CD14-positive monocyte (primary cell): ENCODE measurements at regions not wholly inside any gene's neighbourhood (a gene's known extent, or its start where the extent isn't known, plus 50 kb on each side); places are given as distances from the start of the nearest gene placed in this dataset.

Experiments
- DNase-seq, 3 donors: peaks; one replicate each; pipeline ENCODE4 v3.0.0-alpha.2; 2011 to 2022
- H2AFZ ChIP-seq: 2 replicates; pipeline ENCODE4 v1.6.0; 2012; ENCODE audit warnings: mild to moderate bottlenecking, low read depth, low read length, inconsistent platforms; ENCODE audit not compliant: insufficient read depth, poor library complexity, severe bottlenecking
- H3K27ac ChIP-seq, 2 donors: 1 replicate in 1 of 2; 2 replicates in 1 of 2; pipeline ENCODE4 v1.5.1; 2012 to 2013; ENCODE audit warnings: low read length in 2 of 2, control low read depth in 1 of 2, inconsistent platforms in 1 of 2, low read depth in 1 of 2, mild to moderate bottlenecking in 1 of 2
- H3K27me3 ChIP-seq, 2 donors: one replicate each; pipeline versions ENCODE4 v1.6.0 to v1.6.1; 2011 to 2013; ENCODE audit warnings: low read length in 2 of 2; ENCODE audit not compliant: control insufficient read depth in 2 of 2, insufficient read depth in 2 of 2
- H3K36me3 ChIP-seq, 2 donors: replicated peaks in 1 of 2; 1 replicate in 1 of 2; 2 replicates in 1 of 2; pipeline versions ENCODE4 v1.5.1 to v1.6.1; 2012 to 2013; ENCODE audit warnings: low read length in 2 of 2, control low read depth in 1 of 2, inconsistent platforms in 1 of 2, mild to moderate bottlenecking in 1 of 2; ENCODE audit not compliant: insufficient read depth in 2 of 2, control insufficient read depth in 1 of 2
- H3K4me1 ChIP-seq, 2 donors: 1 replicate in 1 of 2; 2 replicates in 1 of 2; pipeline versions ENCODE4 v1.5.1 to v1.6.1; 2012 to 2013; ENCODE audit warnings: low read length in 2 of 2, control low read depth in 1 of 2, inconsistent platforms in 1 of 2, mild to moderate bottlenecking in 1 of 2, moderate library complexity in 1 of 2; ENCODE audit not compliant: insufficient read depth in 2 of 2, control insufficient read depth in 1 of 2
- H3K4me2 ChIP-seq: replicated peaks from 2 replicates; pipeline ENCODE3; 2012; ENCODE audit warnings: low read length, moderate library complexity, mild to moderate bottlenecking; ENCODE audit not compliant: poor library complexity, severe bottlenecking; ENCODE audit errors: extremely low read depth
- H3K4me3 ChIP-seq, 3 experiments: fragments of 200-600 bp in 1 of 3; sonication (generic) in 1 of 3; replicated peaks in 1 of 3; 1 replicate in 2 of 3; 2 replicates in 1 of 3; pipeline ENCODE4 v1.5.1; 2011 to 2013; ENCODE audit warnings: low read length in 3 of 3, mild to moderate bottlenecking in 3 of 3, control low read depth in 2 of 3, low read depth in 2 of 3, inconsistent platforms in 1 of 3, moderate library complexity in 1 of 3
- H3K79me2 ChIP-seq: 2 replicates; pipeline ENCODE4 v1.6.0; 2012; ENCODE audit warnings: mild to moderate bottlenecking, control low read depth, inconsistent platforms, low read length, moderate library complexity; ENCODE audit not compliant: insufficient read depth
- H3K9ac ChIP-seq: 2 replicates; pipeline ENCODE4 v1.6.0; 2017; ENCODE audit warnings: low read length, mild to moderate bottlenecking; ENCODE audit not compliant: insufficient read depth, poor library complexity, severe bottlenecking
- H3K9me3 ChIP-seq, 2 donors: replicated peaks in 1 of 2; 1 replicate in 1 of 2; 2 replicates in 1 of 2; pipeline versions ENCODE4 v1.5.1 to v1.6.1; 2012 to 2013; ENCODE audit warnings: low read length in 2 of 2, control low read depth in 1 of 2; ENCODE audit not compliant: control insufficient read depth in 1 of 2, insufficient read depth in 1 of 2
- H4K20me1 ChIP-seq: 2 replicates; pipeline ENCODE4 v1.6.0; 2012; ENCODE audit warnings: mild to moderate bottlenecking, low read length, control low read depth, moderate library complexity; ENCODE audit not compliant: insufficient read depth
- H3K27ac Mint-ChIP-seq, 7 donors: one replicate each; pipeline ENCODE4 v1.8.0; 2020; ENCODE audit warnings: mild to moderate bottlenecking in 7 of 7, mixed read lengths in 7 of 7, moderate library complexity in 6 of 7, inconsistent platforms in 2 of 7
- H3K27me3 Mint-ChIP-seq, 3 donors: one replicate each; pipeline ENCODE4 v1.8.0; 2021 to 2022; ENCODE audit warnings: low read depth in 3 of 3, mild to moderate bottlenecking in 3 of 3, mixed read lengths in 3 of 3, moderate library complexity in 3 of 3, inconsistent platforms in 1 of 3
- H3K36me3 Mint-ChIP-seq, 2 donors: one replicate each; pipeline ENCODE4 v1.8.0; 2020; ENCODE audit warnings: mixed read lengths in 2 of 2, inconsistent platforms in 1 of 2, mild to moderate bottlenecking in 1 of 2
- H3K4me1 Mint-ChIP-seq: one replicate; pipeline ENCODE4 v1.8.0; 2020; ENCODE audit warnings: mild to moderate bottlenecking, mixed read lengths
- H3K4me3 Mint-ChIP-seq, 2 donors: one replicate each; pipeline ENCODE4 v1.8.0; 2020; ENCODE audit warnings: mild to moderate bottlenecking in 2 of 2, mixed read lengths in 2 of 2, moderate library complexity in 1 of 2
- H3K9me3 Mint-ChIP-seq, 7 donors: one replicate each; pipeline ENCODE4 v1.8.0; 2020 to 2022; ENCODE audit warnings: mixed read lengths in 7 of 7, mild to moderate bottlenecking in 6 of 7, moderate library complexity in 6 of 7, inconsistent platforms in 2 of 7
- WGBS: methylation state at CpG from one replicate; pipeline ENCODE4 v1.1.5; 2013; ENCODE audit warnings: missing lambda C conversion rate; ENCODE audit not compliant: insufficient coverage; 5-methylcytosine and 5-hydroxymethylcytosine counted together
- intact Hi-C, 2 donors: fragments of 100-400 bp; cut with micrococcal nuclease; formaldehyde crosslinking; loops; one replicate each; pipeline versions ENCODE4 v1.15.0 to v1.15.1; 2023
- TF ChIP-seq, protein P1 (sequence below): fragments of 200-600 bp; IDR thresholded peaks from one replicate; pipeline ENCODE4 v1.8.0; 2022; ENCODE audit warnings: antibody characterized with exemption, mild to moderate bottlenecking

DNA sequence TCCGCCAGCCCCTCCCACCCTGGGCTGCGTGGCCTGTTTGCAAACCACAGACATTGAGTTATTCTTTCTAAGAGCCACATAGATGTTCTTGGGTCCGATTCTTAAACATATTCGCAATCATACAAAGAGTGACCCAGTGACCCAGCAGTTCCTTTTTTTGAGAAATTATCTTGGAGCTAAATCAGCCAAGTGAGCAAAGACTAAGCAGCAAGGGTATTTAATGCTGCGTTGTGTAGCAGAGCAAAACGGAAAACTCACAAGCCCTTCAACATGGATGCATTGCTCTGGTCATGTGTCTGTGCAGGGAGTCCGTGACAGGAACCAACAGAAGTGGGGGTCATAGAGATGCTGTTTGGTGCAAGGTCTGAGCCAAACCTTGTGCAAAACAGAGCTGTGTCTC, 95.6 kb downstream of the OLFM1 start:
- H3K4me3 ChIP-seq, result no peak overlapping the region
- Mint-ChIP-seq H3K4me1 (no peaks in the 10 kb centered on the region), H3K27me3 (peaks cover 7 to 16% (median 9%) of the 10 kb centered on the region in 3 donors), H3K36me3 (no peaks in the 10 kb centered on the region), H3K4me3 (no peak overlapping the region), H3K9me3 (no peaks in the 10 kb centered on the region), H3K27ac (no peak overlapping the region)
- H3K27ac ChIP-seq, result no peak overlapping the region
- DNase-seq, result no peak
- H3K36me3 ChIP-seq, result no peaks in the 10 kb centered on the region
- H3K9me3 ChIP-seq, result no peaks in the 10 kb centered on the region
- no peaks in the 10 kb centered on the region for H3K27me3 ChIP-seq
- WGBS, result 90% methylated on average over 5 of the region's 7 CpGs
- H2AFZ ChIP-seq, result no peak overlapping the region
- H3K9ac ChIP-seq, result no peak overlapping the region
- TF ChIP-seq, protein P1, sequence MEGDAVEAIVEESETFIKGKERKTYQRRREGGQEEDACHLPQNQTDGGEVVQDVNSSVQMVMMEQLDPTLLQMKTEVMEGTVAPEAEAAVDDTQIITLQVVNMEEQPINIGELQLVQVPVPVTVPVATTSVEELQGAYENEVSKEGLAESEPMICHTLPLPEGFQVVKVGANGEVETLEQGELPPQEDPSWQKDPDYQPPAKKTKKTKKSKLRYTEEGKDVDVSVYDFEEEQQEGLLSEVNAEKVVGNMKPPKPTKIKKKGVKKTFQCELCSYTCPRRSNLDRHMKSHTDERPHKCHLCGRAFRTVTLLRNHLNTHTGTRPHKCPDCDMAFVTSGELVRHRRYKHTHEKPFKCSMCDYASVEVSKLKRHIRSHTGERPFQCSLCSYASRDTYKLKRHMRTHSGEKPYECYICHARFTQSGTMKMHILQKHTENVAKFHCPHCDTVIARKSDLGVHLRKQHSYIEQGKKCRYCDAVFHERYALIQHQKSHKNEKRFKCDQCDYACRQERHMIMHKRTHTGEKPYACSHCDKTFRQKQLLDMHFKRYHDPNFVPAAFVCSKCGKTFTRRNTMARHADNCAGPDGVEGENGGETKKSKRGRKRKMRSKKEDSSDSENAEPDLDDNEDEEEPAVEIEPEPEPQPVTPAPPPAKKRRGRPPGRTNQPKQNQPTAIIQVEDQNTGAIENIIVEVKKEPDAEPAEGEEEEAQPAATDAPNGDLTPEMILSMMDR, result no peak
- no peaks in the 10 kb centered on the region for H3K79me2 ChIP-seq
- H3K4me2 ChIP-seq, result no peak overlapping the region
- intact Hi-C loops, result no loop called here
- H4K20me1 ChIP-seq, result no peaks in the 10 kb centered on the region
- H3K4me1 ChIP-seq, result no peaks in the 10 kb centered on the region

DNA sequence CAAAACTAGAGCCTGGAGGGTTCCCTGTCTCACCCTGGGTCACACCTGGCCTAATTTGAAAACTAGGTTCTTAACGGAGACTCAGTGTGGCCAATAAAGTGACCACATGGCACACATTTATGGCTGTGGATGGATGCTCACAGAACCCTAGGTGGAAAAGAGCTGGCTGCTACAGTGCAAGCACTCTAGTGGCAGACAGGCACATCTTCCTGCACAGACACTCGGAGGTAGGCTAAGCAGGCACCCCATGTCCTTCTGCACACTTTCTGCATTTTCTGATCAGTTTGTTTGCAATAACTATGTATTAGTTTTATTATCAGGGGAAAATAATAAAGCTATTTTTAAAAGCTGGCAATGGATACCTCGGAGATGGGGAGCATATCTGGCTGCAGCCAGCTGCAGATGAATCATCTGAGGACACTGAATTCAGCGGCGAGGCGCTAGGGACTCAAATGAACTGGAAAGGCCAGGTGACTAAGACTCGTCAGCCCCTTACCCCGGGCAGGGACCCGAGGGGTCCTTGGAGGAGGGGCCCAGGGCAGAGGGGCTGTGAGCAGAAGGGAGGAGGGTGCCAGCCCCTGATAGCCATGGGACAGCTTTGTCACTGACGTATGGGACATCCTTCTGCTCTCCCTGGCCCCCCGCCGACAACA, 96.2 kb downstream of the OLFM1 start:
- Mint-ChIP-seq H3K36me3 (no peaks in the 10 kb centered on the region), H3K27ac (no peak overlapping the region), H3K4me3 (no peak overlapping the region), H3K27me3 (peaks cover 7 to 20% (median 13%) of the 10 kb centered on the region in 3 donors), H3K9me3 (no peaks in the 10 kb centered on the region), H3K4me1 (no peaks in the 10 kb centered on the region)
- H3K27me3 ChIP-seq, result no peaks in the 10 kb centered on the region
- TF ChIP-seq, protein P1, result no peak
- no peaks in the 10 kb centered on the region for H4K20me1 ChIP-seq
- H3K4me2 ChIP-seq, result no peak overlapping the region
- H3K9ac ChIP-seq, result no peak overlapping the region
- no peak for DNase-seq
- H3K4me1 ChIP-seq, result no peaks in the 10 kb centered on the region
- H3K4me3 ChIP-seq, result no peak overlapping the region
- WGBS, result 87% methylated on average over 8 of the region's 12 CpGs
- H2AFZ ChIP-seq, result no peak overlapping the region
- no peaks in the 10 kb centered on the region for H3K9me3 ChIP-seq
- intact Hi-C loops, result no loop called here
- no peaks in the 10 kb centered on the region for H3K36me3 ChIP-seq
- no peak overlapping the region for H3K27ac ChIP-seq
- H3K79me2 ChIP-seq, result no peaks in the 10 kb centered on the region
